Testis (tissue), 2 donors: ENCODE measurements at regions not wholly inside any gene's neighbourhood (a gene's known extent, or its start where the extent isn't known, plus 50 kb on each side); places are given as distances from the start of the nearest gene placed in this dataset.

Experiments used
- CTCF ChIP-seq, 3 experiments: fragments of 450-650 bp in 2 of 3; fragments of 200-600 bp in 1 of 3; sonication (generic) in 1 of 3; IDR thresholded peaks; one replicate each; pipeline ENCODE4 v1.5.1; 2016 to 2019; ENCODE audit warnings: antibody characterized with exemption in 3 of 3, mild to moderate bottlenecking in 2 of 3, moderate library complexity in 1 of 3
- POLR2A ChIP-seq: fragments of 450-650 bp; IDR thresholded peaks from one replicate; pipeline ENCODE4 v1.6.1; 2017; ENCODE audit warnings: antibody characterized with exemption, mild to moderate bottlenecking, moderate library complexity

- no peak for TF ChIP-seq CTCF (IDR thresholded peaks at IDR 0.05)
- no peak for TF ChIP-seq POLR2A
Observed at GRCh38 chr4:27692868-27693634, 832.4 kb downstream of the STIM2 start.
